Stomach (tissue), 4 donors: ENCODE measurements at regions not wholly inside any gene's neighbourhood (a gene's known extent, or its start where the extent isn't known, plus 50 kb on each side); places are given as distances from the start of the nearest gene placed in this dataset.

Experiments
- CTCF ChIP-seq, 7 experiments: fragments of 450-650 bp in 4 of 7; fragments of 200-600 bp in 3 of 7; sonication (generic) in 3 of 7; IDR thresholded peaks; one replicate each; pipeline ENCODE4 v1.5.1; 2016 to 2019; ENCODE audit warnings: antibody characterized with exemption in 7 of 7, control low read depth in 2 of 7, mild to moderate bottlenecking in 1 of 7
- POLR2A ChIP-seq, 4 donors: fragments of 450-650 bp; IDR thresholded peaks; one replicate each; pipeline ENCODE4 v1.6.1; 2016; ENCODE audit warnings: antibody characterized with exemption in 4 of 4, control low read depth in 2 of 4, mild to moderate bottlenecking in 1 of 4, moderate library complexity in 1 of 4

GRCh38 chr15:69806287-69806915 is 291.3 kb downstream of the TLE3 start:
- TF ChIP-seq CTCF (IDR thresholded peaks at IDR 0.05) (no peak), POLR2A (IDR thresholded peaks at IDR 0.05) (no peak)
